NCI-H446 (cell line): ENCODE measurements at regions not wholly inside any gene's neighbourhood (a gene's known extent, or its start where the extent isn't known, plus 50 kb on each side); places are given as distances from the start of the nearest gene placed in this dataset.

ENCODE experiments used
- DNase-seq, 2 experiments: peaks; one replicate each; lab custom pipeline; 2025; lab: John Stamatoyannopoulos, UW

- peak in 1 of 2 experiments; percentile 2 for DNase-seq
These were observed 59.1 kb upstream of the IRX6 start for GRCh38 chr16:55264949-55265348.

DNA sequence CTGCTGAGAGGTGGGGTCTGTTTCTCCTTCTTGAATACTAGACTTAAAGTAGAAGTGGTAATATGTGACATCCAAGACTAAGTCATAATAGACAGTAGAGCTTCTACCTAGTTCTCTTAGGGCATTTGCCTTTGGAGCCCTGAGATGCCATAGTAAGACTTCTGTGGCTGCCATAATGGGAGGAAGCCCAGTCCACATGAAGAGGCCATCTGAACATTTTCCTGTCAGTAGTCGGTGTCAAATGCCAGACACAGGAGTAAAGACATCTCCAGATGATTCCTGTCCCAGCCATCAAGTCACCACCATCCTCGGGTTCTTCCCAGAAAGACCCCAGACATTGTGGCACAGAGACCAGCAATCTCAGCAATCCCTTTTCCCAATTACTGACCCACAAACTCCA, 58.1 kb upstream of the IRX6 start:
- no peak for DNase-seq

DNA sequence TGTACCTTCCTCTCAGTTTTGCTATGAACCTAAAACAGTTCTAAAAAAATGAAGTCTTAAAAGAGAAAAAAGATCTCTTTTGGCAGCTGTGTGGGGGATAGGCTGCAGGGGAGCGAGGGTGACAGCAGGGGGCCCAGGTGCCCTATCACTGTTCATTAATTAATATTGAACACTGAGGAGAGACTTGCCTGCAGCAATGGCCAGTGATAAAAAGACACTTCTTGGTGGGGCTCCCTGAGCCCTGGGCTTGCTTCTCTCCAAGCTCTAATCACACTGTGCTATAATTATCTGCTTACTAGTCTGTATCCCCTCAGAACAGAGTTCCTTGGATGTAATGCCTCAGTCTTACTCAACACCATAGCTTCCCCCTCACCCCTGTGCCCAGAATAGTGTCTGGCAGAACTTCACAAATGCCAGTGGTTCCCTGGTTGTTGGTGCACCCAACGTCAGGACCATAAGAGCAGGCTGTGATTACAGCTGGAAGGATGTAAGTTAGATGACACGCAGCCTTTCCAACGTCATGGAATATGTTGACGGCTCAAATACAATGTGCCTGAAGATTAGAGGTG, 52.0 kb upstream of the IRX6 start:
- no peak for DNase-seq

- no peak for DNase-seq
These were observed 51.3 kb upstream of the IRX6 start for GRCh38 chr16:55272744-55273143.

- DNase-seq, result no peak
These were observed 50.6 kb upstream of the IRX6 start for GRCh38 chr16:55273356-55273755.

DNA sequence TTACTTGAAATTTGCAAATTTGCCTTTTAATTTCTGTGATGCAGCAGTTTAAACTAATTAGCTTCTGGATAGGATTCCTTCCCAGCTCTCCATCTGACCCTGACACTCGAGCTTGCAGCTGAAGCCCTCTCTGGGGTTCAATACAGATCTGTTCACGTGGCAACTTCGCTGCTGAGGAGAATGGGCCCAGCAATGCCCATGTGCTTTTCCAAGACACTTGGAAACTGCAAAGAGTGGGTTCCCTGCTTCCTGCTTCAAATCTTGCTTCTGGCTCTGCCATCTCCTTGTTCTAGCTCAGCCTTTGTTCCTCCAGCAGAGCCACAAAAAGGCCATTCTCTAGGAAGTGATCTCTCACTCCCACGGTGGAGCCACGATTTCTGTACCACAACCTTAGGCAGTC, 50.0 kb upstream of the IRX6 start:
- DNase-seq, result no peak
